ENCODE measurements at regions not wholly inside any gene's neighbourhood (a gene's known extent, or its start where the extent isn't known, plus 50 kb on each side); places are given as distances from the start of the nearest gene placed in this dataset.

DNA sequence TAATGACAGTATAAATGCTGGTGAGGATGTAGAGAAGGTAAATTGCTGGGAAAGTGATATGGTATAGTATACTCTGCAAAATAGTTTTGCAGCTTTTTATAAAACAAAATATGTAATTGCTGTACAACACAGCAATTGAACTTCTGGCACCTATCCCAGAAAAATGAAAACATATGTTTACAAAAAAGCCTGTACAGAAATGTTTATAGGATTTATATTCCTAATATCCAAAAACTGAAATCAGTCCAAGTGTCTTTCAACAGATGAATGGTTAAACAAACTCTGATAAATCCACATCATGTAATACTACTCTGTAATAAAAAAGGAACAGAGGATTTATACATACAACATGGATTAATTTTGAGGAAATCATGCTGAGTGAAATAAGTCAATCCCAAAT is 198.4 kb upstream of the ACTRT1 start:
- no peak for FAIRE-seq

DNA sequence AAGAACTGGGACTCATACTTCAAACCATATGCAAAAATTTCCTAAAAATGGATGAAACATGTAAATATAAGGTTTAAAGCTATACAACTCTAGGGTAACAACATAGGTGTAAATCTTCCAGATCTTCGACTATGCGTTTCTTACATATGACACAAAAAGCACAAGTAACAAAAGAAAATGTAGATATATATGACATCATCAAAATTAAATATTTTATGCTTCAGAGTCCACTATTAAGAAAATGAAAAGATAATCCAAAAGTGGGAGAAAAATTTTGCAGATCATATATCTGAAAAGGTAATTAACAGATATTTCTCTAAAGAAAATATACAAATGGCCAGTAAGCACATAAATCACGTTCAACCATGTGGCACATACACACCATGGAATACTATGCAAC is 164.2 kb upstream of the ACTRT1 start:
- FAIRE-seq = no peak

DNA sequence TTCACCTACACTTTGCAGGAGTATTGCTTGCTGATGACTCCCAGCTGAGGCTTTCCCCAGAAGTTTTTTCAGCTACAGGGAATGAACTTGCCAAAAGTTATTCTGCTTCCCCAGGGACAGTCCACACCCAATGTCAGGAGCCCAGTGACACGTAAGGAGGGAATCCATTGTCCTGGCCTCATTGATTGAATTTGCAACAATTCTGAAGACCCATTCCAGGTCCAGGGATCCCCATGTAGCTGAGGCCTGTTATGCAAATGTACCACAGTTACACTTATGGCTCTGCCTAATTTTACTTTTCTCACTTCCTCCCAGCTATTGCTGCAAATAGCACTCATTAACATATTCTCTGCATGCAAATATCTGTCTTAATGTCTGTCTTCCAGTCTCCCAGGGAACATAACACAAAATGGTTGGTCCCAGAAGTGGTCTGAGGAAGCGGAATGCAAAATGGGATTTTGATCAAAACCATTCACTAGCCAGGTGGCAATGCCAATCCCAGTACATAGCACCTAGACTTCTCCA is 113.7 kb upstream of the ACTRT1 start:
- FAIRE-seq = no peak

- no peak for FAIRE-seq
These were observed 104.0 kb upstream of the ACTRT1 start for GRCh38 chrX:128156204-128156603.

DNA sequence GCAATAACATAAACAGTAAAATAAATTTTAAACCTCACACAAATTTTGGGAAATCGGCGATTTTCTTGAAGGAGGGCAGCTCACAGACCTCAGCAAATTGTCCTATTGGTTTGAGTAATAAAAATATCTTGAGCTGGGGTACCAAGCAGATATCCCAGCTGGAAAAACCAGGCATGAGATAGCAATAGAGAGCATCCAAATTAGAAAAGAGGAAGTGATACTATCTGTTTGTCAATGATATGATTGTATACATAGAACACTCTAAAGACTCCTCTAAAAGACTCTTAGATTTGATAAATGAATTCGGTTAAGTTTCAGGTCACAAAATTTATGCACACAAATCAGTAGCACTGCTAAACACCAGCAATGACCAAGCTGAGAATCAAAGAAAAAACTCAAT is 90.5 kb upstream of the ACTRT1 start:
- no peak for FAIRE-seq

- FAIRE-seq = no peak
These were observed 54.4 kb upstream of the ACTRT1 start for GRCh38 chrX:128106630-128107029.

DNA sequence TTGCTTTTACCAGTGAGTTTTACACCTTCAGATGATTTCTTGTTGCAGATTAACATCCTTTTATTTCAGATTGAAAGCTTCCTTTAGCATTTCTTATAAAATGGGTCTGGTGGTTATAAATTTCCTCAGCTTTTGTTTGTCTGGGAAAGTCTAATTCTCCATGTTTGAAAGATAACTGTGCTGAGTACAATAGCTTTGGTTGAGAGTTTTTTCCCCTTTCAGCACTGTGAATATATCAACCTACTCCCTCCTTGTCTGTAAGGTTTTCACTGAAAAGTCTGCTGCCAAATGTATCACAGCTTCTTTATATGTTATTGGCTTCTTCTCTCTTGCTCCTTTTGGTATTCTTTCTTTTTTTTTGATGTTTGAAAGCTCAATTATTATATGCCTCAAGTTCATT is 53.5 kb upstream of the ACTRT1 start:
- FAIRE-seq = no peak

Measured in colon (tissue), 2 donors.